ENCODE measurements at regions not wholly inside any gene's neighbourhood (a gene's known extent, or its start where the extent isn't known, plus 50 kb on each side); places are given as distances from the start of the nearest gene placed in this dataset.

DNA sequence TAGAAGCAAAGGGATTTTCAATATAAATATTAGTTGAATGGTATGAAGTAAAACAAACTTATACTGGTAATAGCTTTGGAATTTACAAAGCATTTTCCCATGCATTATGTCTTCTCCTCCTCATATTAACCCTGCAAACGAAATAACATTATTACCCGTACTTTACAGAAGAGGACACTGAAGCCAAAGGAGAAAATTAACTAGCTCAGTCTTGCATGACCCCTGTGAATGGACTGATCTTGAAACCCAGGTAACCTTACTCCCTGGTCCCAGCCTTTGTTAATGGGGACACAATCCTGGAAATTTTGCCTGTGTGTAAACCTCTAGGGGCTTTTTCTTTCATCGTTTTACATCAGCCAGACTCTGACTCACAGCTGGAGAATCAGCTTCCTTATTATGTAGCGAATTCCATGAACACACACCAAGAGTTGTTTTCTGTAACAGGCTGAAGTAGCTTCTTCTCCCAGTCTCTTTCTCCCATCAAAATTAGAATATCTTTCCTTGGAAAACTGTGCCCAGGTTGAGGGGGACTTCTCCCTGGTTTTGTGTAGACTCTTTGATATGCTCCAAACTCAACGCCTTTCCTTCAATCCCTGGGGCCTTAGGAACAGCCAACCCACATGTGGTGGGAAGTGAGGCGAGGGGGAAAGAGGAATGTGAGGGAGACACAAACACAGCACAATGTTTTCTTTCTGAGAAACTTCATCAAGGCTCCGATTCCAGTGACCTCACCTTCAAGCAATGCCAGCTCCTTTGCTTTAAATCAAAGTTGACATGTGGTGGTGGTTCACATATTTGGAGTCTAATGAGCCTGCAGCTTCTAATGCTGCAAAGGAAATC lies 480.9 kb upstream of the PAPPA start:
- DNase-seq = peak; percentile 99

DNA sequence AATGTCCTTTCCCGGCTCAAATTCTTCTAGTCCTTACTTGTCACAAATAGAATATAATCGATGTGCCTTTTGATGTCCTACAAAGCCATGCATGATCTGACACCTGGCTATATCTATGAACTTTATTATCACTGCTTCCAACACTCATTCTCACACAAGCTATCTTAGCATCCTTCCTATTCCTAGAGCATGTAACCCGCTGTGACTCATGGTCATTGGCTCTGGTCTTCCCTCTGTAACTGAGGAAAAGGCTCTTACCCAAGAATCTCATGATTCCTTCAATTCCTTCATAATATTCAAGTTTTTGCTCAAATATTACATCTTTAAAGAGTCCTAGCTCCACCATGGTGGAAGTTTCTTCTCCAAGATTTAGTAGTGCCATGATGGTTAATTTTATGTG lies 480.0 kb upstream of the PAPPA start:
- DNase-seq = peak; percentile 84

DNA sequence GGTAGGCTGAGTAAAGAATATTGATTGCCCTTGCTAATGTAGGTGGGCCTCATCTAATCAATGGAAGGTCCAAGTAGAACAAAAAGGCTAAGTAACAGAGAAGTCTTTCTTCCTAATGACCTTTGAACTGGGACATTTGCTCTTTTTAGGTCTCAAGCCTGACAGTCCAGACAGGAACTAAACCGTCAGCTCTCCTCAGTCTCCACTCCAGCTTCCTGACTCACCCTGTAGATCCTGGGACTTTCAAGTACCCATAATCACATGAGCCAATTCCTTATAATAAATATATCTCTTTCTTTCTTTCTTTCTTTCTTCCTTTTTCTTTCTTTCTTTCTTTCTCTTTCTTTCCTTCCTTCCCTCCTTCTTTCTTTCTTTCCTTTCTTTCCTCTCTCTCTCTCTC lies 479.5 kb upstream of the PAPPA start:
- peak; percentile 32 for DNase-seq

DNA sequence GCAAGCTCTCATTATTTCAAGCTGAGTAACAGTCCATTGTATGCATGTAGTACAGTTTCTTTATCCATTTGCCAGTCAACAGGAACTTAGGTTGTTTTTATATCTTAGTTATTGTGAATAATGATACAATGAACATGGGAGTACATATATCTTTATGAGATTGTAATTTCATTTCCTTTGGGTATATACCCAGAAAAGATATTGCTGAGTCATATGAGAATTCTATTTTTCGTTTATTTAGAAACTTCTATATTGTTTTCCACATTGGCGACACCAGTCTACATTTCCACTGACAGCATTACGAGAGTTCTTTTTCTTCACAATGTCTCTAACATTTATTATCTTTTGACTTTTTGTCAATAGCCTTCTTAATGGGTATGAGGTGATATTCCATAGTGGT lies 477.8 kb upstream of the PAPPA start:
- DNase-seq = no peak

DNA sequence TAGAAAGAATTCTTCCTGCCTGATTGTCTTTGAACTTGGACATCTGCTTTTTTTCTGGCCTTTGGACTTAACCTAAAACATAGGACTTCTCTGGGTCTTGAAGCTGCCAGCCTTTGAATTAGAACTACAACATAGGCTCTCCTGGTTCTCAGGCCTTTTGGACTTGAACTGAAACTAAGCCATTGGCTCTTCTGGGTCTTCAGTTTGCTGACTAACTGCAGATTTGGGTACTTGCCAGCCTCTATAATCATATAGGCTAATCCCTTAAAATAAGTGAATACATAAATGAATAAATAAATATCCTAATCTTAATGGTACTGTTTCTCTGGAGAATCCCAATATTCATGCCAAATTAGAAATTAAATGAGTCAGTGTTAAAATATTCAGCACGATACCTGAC lies 473.4 kb upstream of the PAPPA start:
- peak; percentile 32 for DNase-seq

DNA sequence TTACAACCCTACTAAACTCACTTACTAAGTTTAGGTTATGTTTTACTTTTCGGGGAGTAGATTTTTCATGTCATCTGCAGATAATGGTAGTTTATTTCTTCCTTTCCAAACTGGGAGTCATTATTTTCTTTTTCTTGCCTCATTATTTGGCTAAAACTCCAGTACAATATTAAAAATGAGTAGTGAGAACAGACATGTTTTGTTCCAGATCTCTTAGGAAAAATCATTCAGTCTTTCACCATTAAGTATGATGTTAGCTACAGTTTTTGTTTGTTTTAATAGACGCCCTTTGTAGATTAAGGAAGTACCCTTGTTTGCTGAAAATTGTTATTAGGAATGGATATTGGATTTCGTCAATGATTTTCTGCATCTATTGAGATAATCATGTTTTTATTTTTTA lies 472.0 kb upstream of the PAPPA start:
- no peak for DNase-seq

DNA sequence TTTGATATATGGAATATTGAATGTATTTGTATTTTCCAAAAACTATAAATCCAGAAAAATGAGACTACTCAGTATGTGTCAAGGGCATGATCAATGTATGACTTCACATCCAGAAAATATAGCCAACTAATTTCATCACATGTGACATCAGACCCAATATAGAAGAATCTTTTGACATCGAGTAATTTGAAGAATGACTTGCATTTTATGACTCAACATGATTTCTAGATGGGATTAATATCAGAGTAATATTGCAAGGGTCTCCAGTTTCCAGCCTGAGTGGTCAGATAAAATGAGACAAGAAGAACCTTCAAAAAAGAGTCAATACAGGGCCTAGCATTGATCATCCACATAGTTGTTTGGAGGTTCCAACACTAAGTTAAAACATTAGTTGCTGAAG lies 467.5 kb upstream of the PAPPA start:
- DNase-seq = no peak

DNA sequence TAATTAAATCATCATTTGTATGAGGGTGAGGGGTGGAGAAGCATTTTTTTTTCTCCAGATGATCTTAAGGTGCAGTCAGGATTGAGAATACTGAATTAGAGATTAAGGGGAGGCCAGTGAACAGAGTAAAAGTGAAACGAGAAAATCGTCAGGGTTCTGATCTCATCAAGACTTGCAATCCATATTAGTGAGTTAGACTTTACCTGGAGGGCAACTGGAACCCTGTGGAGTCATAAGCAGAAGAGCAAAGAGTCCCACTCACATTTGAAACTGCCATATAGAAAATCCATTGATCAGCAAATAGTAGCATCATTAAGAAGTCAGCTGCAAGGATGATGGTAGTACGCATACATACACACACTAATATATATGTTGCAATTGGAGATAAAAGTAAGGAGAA lies 466.2 kb upstream of the PAPPA start:
- DNase-seq = no peak

DNA sequence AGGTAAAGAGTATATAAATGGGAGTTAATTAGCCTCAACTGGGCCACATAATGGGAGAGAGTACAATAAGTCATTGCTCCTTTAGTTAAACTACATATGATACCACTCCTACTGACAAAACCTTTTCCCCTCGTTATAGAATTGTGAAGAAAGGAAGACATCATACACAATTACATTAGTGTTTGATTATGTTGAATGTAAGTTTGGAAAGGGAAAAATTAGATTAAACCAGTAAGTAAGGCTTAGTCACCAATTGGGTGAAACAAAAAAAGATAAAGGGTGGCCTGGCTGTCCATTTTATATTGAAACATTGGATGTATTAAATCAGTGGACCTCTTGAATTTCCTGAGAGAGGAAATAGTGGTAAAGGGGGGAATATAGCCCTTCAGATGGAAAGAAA lies 464.3 kb upstream of the PAPPA start:
- DNase-seq = no peak

DNA sequence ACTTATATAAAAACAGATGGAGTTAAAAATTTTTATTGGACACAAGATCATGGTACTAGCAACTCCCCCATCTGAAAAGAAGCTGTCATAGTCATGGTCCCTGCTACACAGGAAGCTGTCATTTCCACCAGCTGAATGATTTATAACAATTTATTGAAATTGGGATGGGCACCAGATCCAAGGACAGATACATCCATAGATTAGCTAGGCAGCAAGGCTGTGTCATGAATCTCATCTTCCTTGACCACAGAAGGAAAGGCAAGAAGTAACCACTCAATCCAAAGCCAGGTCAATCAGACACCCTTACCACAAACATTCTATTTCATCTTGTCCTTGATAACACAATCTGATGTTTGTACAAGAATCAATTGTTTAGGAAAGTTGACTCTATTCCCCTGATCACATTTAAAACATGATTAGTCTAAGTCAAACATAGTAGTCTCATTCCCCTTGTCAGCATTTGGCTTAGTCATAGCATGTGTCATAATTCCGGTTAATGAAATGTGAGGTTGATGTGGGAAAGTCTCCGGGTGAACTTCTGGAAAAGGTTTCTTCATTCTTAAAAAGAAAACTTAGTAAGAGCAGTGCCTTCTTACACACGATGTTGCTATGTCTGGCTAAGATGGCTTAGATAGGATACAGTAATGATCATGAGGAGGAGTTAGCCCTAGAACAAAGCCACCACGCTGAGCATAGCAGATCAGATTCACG lies 462.6 kb upstream of the PAPPA start:
- peak; percentile 100 for DNase-seq

DNA sequence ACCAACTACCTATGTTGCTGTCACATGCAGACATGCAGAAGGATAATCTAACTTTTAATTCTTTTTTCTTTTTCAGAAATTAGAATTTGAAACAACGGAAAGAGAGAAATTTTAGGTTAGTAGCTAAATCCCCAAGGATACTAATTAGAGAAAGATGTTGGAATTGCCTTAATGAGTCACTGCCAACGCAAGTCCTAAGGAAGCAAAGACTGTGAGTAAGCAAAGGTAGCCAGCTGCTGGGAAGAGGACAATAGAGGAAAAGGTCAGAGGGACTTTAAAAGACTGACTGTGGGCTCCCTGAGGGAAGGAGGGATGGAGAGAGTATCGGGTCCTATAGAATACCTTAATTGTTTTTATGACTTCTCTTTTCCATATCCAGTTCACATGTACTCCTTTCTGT lies 461.9 kb upstream of the PAPPA start:
- DNase-seq = peak; percentile 82

DNA sequence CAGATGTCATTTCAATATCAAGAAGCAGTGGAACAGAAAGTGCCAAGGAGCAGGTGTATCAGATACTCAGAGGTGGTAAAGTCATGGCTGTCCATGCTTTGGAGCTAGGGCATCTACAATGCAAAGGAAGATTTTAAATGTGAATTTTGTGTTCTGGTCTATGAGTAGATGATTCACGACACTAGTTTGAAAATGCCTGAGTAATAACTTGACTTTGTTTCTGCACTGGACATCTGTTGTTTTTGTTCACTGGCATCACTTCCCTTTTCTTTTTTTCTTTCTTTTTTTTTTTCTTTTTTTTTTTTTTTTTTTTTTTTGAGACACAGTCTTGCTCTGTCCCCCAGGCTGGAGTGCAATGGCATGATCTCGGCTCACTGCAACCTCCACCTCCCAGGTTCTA lies 460.7 kb upstream of the PAPPA start:
- DNase-seq = peak; percentile 73

DNA sequence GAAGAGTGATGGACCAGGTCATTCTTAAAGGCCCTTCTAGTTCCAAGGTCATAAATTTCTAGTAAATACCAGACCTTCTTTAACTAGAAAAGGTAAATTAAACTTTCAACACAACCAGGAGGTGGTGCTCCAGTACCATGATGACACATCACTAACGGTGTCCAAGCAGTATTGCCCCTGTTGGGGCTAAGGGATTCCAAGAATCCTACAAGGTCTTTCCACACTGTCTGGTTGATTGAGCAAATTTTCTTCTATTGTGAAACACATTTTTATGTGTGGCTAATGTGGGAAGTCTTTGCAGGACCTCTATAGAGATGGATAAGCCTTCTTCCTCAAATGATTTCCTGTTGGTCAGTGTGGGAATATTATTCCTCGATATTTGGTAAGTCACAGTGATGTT lies 459.6 kb upstream of the PAPPA start:
- peak; percentile 93 for DNase-seq

DNA sequence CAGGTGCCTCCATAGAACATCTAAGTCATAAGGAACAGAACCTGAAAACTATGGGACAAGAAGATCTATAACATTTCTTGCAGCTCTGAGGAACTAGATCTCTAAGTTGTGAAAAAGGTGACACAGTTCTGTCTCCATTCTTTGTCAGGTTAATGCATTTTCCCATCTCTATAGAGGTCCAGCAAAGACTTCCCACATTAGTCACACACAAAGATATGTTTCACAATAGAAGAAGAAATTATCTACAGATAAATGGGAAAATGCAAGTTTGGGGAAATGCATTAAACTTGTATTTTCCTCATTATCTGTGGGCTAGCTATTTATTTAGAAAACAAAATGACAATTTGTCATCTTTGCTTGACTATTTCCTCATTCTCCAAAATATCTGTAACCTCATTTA lies 458.6 kb upstream of the PAPPA start:
- peak; percentile 56 for DNase-seq

DNA sequence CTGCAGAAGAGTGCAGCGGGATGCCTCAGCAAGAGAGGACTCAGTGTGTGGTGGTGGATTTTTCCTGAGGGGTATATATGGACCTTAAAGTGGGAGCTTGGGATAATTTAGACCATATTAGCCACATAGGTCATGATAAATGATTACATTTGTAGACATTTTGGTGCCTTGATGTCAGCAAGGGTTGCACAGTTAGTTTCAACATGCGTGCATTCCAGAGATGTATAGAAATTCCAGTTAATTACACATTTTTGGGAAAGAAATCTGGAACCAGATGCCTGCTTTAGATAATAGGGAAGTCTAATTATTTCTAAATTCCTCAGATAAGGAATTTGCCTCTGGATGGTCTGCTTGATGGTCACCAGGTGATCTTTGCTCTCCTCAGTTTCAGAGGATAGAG lies 440.6 kb upstream of the PAPPA start:
- DNase-seq = peak; percentile 24

DNA sequence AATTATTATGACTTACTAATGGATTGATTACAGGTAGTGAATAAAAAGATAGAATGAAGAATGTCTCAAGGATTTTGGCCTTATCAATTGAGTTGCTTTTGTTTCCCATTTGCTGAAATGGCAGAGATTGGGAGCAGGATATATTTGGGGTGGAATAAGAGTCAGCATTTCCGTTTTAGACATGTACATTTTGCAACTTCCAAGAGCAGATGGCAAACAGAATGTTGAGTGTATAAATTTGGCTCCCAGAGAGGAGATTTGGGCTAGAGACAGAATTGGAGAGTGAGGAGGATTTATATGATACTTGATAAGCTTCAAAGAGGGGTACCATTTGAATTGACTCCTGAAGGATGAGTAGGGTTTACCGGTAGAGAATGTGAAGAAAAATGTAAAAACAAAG lies 437.9 kb upstream of the PAPPA start:
- DNase-seq = no peak

DNA sequence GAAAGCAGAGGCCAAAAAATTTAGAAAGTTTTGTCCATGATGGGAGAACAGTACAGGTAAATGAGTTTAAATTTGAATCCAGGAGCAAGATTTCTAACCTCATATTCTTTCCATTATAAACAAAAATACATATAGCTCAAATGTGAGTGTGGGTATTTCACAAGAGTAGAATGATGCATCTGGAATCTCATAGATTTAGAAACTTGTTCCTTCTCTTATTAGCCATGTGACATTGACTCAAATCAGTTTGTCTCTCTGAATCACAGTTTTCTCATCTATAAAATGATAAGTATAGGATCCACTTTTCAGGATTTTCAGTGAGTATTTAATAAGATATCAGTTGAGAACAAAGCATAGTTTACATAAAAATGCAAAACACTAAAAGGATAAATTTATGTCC lies 436.3 kb upstream of the PAPPA start:
- peak; percentile 59 for DNase-seq

DNA sequence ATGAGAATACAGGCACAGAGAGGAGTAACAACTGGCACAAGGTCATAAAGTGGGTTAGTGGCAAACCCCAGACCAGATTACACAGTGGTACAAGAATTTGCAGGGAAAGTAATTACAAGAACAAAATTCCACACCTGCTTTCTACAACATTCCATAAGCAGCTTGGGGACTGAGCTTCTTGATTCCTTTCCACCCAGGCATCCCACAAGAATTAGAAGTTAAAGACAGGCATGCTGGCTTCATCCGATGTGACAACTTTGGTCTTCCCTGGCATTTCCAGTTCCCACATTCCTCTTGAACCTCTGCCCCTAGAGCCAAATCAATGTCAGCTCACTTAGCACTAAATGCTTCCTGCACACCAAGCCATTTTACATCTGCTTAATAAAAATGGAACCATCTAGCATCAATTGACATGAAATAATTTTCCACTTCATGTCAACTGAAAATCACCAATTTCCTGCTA lies 435.8 kb upstream of the PAPPA start:
- DNase-seq = peak; percentile 94

DNA sequence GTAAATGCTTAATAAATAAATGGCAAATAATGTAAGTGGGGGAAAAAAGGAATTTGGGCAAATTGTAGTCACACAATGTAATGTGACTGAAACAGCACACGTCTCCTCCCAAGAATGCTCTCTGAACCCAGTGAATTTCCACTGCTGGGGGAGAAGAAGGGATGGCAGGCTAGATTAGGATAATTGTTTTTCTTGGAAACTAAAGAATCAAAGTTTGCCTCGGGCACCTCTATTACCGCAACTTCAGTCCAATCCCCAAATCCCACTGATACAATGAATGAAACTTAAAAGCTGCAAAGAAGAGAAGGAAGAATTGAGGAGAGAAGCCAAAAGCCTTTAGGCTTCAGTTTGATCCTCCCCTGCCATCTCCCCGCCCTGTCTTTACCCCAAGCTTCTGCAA lies 423.2 kb upstream of the PAPPA start:
- DNase-seq = peak; percentile 66

DNA sequence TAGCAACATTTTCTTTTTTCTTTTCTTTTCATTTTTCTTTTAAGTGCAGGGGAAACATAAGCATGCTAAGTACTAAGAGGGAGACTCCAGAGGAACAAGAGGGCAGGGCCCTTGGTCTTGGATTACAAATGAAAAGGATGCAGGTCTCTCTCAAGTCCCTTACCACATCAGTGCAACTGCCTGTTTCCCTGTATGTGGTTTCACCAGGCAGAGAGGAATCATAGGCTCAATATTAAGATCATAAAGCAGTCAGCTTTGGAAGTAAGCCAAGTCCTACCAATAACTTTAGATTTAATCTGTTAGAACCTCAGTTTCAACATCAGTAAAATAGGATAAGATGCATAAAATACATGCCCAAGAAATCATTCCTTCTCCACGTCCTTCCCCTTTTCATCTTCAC lies 422.7 kb upstream of the PAPPA start:
- peak; percentile 32 for DNase-seq

DNA sequence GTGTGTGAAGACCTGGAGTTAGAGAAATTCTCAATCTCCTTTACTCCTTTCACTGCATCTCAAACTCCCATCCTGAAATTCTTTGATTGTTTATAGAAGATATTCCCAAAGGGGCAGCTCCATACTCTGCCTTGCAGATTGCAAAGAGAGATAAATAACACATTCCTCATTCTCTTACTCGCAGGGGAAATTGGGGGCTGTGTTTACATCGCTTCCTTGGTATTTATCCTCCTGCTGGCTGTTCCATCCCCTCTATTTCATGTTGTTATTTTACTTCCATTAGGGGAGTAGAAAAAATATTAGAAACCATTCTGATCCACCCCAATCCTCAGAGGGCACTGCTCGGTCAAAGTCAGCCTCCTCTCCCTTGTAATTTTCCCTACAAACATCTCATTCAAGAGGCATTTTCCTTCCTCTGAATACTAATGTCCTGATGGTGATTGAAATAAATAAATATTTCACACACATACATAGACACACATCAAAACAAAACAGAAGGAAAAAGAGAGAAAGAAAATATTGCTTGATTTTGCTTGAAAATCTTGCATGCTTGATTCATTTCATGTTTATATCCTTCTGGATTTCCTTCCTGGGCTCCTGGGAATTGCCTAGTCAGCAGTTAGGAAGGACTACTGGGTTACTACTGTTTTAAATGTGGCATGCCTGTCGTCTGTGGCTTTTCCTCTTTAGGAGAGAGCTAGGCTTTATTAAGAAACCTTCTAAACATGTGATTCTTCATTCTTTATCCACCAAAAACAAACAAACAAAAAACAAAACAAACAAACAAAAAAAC lies 420.1 kb upstream of the PAPPA start:
- DNase-seq = peak; percentile 90

DNA sequence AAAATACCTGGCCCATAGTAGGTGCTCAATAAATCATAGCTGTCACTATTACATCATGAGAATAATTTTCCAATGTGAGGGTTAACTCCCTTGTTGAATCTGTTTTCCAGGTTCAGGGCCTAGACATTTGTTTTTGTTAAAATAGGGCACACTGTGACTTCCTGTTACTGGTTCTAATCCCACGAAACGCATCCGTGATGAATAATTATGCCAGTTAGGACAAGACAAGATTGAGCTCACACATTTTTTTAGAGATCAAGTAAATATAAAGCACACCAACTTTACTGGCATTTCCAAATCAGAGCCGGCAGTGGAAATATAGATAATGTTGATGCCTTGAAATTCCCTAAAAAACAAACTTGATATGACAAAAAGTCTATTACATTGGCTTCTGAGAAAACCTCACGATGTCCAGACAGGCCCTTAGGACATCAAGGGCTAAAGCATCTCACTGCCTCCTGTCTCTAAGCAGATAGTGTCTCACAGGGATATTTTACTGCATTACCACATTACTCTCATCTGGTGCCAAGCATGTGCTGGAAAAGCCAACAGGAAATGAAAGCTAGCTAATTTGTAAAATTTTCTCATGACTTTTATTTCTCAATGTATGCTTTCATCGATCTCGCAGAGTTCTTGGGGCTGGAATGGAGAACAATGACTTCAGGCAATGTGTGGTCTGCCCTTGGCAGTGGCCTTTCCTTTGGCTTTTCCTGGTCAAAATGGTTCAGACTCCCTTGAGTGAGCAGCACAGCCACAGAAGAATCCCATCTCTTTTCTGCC lies 414.3 kb upstream of the PAPPA start:
- DNase-seq = peak; percentile 28

DNA sequence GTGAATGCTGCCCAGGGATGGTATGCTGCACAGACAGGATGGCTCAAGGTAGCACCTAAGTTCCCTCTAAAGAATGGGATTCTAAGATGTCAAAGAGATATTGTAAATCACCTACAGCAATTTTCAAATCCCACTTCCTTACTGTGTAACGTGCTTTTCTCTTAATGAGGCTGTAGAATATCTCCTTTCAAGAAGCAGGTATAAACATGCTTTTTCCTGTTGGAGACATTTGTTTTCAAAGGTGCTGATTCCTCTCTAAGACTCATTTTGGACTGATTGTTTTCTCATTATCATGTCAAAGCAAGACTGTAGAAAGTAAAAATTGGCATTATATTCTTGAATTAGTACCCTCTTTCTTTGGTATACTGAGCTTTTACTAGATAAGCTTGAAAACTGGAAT lies 412.6 kb upstream of the PAPPA start:
- no peak for DNase-seq
